ENCODE measurements at regions not wholly inside any gene's neighbourhood (a gene's known extent, or its start where the extent isn't known, plus 50 kb on each side); places are given as distances from the start of the nearest gene placed in this dataset.

DNA sequence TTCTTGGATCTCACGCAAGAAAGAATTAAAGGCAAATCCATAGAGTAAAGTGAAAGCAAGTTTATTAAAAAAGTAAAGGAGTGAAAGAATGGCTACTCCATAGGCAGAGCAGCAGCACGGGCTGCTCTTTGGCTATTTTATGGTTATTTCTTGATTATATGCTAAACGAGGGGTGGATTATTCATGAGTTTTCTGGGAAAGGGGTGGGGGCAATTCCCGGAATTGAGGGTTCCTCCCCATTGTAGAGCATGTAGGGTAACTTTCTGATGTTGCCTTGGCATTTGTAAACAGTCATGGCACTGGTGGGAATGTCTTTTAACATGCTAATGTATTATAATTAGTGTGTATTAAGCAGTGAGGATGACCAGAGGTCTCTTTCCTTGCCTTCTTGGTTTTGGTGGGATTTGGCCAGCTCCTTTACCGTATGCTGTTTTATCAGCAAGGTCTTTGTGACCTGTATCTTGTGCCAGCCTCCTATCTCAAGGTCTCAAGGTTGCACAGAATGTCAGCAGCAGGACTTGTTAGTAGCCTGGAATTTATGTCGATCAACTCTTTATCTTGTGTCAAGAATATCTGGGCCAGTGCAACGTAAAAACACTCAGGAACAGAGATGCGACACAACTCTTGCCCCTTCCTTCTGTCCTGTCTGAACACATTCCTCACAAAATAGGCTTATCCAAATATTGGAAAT is 931.4 kb downstream of the QKI start:
- TF ChIP-seq, protein P1, sequence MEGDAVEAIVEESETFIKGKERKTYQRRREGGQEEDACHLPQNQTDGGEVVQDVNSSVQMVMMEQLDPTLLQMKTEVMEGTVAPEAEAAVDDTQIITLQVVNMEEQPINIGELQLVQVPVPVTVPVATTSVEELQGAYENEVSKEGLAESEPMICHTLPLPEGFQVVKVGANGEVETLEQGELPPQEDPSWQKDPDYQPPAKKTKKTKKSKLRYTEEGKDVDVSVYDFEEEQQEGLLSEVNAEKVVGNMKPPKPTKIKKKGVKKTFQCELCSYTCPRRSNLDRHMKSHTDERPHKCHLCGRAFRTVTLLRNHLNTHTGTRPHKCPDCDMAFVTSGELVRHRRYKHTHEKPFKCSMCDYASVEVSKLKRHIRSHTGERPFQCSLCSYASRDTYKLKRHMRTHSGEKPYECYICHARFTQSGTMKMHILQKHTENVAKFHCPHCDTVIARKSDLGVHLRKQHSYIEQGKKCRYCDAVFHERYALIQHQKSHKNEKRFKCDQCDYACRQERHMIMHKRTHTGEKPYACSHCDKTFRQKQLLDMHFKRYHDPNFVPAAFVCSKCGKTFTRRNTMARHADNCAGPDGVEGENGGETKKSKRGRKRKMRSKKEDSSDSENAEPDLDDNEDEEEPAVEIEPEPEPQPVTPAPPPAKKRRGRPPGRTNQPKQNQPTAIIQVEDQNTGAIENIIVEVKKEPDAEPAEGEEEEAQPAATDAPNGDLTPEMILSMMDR (IDR thresholded peaks at IDR 0.05): no peak
- TF ChIP-seq POLR2A (IDR thresholded peaks at IDR 0.05): no peak
